GM21515 (cell line): ENCODE measurements at regions not wholly inside any gene's neighbourhood (a gene's known extent, or its start where the extent isn't known, plus 50 kb on each side); places are given as distances from the start of the nearest gene placed in this dataset.

Experiments used
- ATAC-seq: cut with Tn5 transposase; IDR thresholded peaks from one replicate; pipeline ENCODE4 v1.9.1; 2021; ENCODE audit not compliant: unreplicated experiment

GRCh38 chr12:75974323-75975187 is 57.0 kb downstream of the PHLDA1 start:
- no peak for ATAC-seq

GRCh38 chr12:75971253-75971652 is 60.3 kb downstream of the PHLDA1 start:
- ATAC-seq: no peak

GRCh38 chr12:75970310-75970709 is 61.3 kb downstream of the PHLDA1 start:
- ATAC-seq: no peak

GRCh38 chr12:75969768-75970167 is 61.8 kb downstream of the PHLDA1 start:
- ATAC-seq: no peak

- no peak for ATAC-seq
Observed at GRCh38 chr12:75965661-75966060, 65.9 kb downstream of the PHLDA1 start.

GRCh38 chr12:75964150-75964549 is 67.4 kb downstream of the PHLDA1 start:
- ATAC-seq: peak; percentile 52

- ATAC-seq: no peak
Observed at GRCh38 chr12:75961878-75962277, 69.7 kb downstream of the PHLDA1 start.

GRCh38 chr12:75960954-75961661 is 70.5 kb downstream of the PHLDA1 start:
- ATAC-seq: no peak

GRCh38 chr12:75960086-75960910 is 71.3 kb downstream of the PHLDA1 start:
- ATAC-seq: peak; percentile 57

- no peak for ATAC-seq
Observed at GRCh38 chr12:75959506-75959905, 72.1 kb downstream of the PHLDA1 start.

- no peak for ATAC-seq
Observed at GRCh38 chr12:75959060-75959459, 72.5 kb downstream of the PHLDA1 start.

- no peak for ATAC-seq
Observed at GRCh38 chr12:75955251-75955650, 76.3 kb downstream of the PHLDA1 start.

GRCh38 chr12:75954749-75955148 is 76.8 kb downstream of the PHLDA1 start:
- ATAC-seq: no peak

GRCh38 chr12:75954041-75954440 is 77.5 kb downstream of the PHLDA1 start:
- no peak for ATAC-seq

GRCh38 chr12:75953312-75953906 is 78.2 kb downstream of the PHLDA1 start:
- no peak for ATAC-seq

- ATAC-seq: no peak
Observed at GRCh38 chr12:75951399-75952278, 79.9 kb downstream of the PHLDA1 start.

- no peak for ATAC-seq
Observed at GRCh38 chr12:75947156-75947723, 84.3 kb downstream of the PHLDA1 start.

GRCh38 chr12:75945581-75945980 is 86.0 kb downstream of the PHLDA1 start:
- ATAC-seq: no peak

- no peak for ATAC-seq
Observed at GRCh38 chr12:75944905-75945432, 86.6 kb downstream of the PHLDA1 start.
